Neural cell (in vitro differentiated cells): ENCODE measurements at regions not wholly inside any gene's neighbourhood (a gene's known extent, or its start where the extent isn't known, plus 50 kb on each side); places are given as distances from the start of the nearest gene placed in this dataset.

Experiments used
- H2AFZ ChIP-seq: fragments of 200-600, 300-800 bp; sonication (generic), shearing (Covaris generic); 2 replicates; pipeline ENCODE4 v1.6.0; 2014; ENCODE audit warnings: low read depth, mild to moderate bottlenecking, antibody characterized with exemption, low read length, moderate library complexity
- H3F3A ChIP-seq: fragments of 200-600 bp; shearing (Covaris generic); 2 replicates; pipeline ENCODE4 v1.6.1; 2016; ENCODE audit warnings: mild to moderate bottlenecking, moderate library complexity, mixed read lengths, antibody characterized with exemption, low read length; ENCODE audit not compliant: insufficient read depth, poor library complexity, severe bottlenecking
- H3K27ac ChIP-seq: fragments of 200-600, 300-800 bp; sonication (generic), shearing (Covaris generic); 2 replicates; pipeline ENCODE4 v1.5.1; 2014; ENCODE audit warnings: mild to moderate bottlenecking, low read length, moderate library complexity
- H3K27me3 ChIP-seq: fragments of 300-800, 200-600 bp; sonication (generic), shearing (Covaris generic); 2 replicates; pipeline ENCODE4 v1.6.0; 2014; ENCODE audit warnings: mild to moderate bottlenecking, low read depth, low read length, moderate library complexity; ENCODE audit not compliant: insufficient read depth
- H3K36me3 ChIP-seq: fragments of 300-800, 200-600 bp; sonication (generic), shearing (Covaris generic); 2 replicates; pipeline ENCODE4 v1.5.1; 2014; ENCODE audit warnings: mild to moderate bottlenecking, antibody characterized with exemption, low read length, moderate library complexity; ENCODE audit not compliant: insufficient read depth
- H3K4me2 ChIP-seq: fragments of 300-800, 200-600 bp; sonication (generic), shearing (Covaris generic); 2 replicates; pipeline ENCODE4 v1.6.0; 2014; ENCODE audit warnings: mild to moderate bottlenecking, low read length
- H3K4me3 ChIP-seq: fragments of 300-800, 200-600 bp; sonication (generic), shearing (Covaris generic); 2 replicates; pipeline ENCODE4 v1.5.1; 2014; ENCODE audit warnings: mild to moderate bottlenecking, low read length, moderate library complexity
- H3K79me2 ChIP-seq: fragments of 200-600 bp; shearing (Covaris generic); replicated peaks from 2 replicates; pipeline ENCODE4 v1.6.0; 2014; ENCODE audit warnings: mild to moderate bottlenecking, low read length, moderate library complexity; ENCODE audit not compliant: insufficient read depth
- H3K9ac ChIP-seq: fragments of 300-800, 200-600 bp; sonication (generic), shearing (Covaris generic); 2 replicates; pipeline ENCODE4 v1.6.1; 2016; ENCODE audit warnings: mild to moderate bottlenecking, low read length, mixed read lengths
- H3K9me2 ChIP-seq: fragments of 200-600 bp; shearing (Covaris generic); 2 replicates; pipeline ENCODE4 v1.6.1; 2016; ENCODE audit warnings: mild to moderate bottlenecking, low read length, mixed read lengths; ENCODE audit not compliant: insufficient read depth
- H3K9me3 ChIP-seq: fragments of 200-600, 300-800 bp; sonication (generic), shearing (Covaris generic); 2 replicates; pipeline ENCODE4 v1.6.1; 2016; ENCODE audit warnings: mild to moderate bottlenecking, mixed run types, low read length, moderate library complexity, mixed read lengths
- H4K20me1 ChIP-seq: fragments of 200-600 bp; shearing (Covaris generic); 2 replicates; pipeline ENCODE4 v1.6.1; 2016; ENCODE audit warnings: mild to moderate bottlenecking, mixed run types; ENCODE audit not compliant: insufficient read depth
- EP300 ChIP-seq: fragments of 450-650 bp; conservative IDR thresholded peaks from 2 replicates; pipeline ENCODE4 v1.6.1; 2014; ENCODE audit warnings: antibody characterized with exemption, mild to moderate bottlenecking, moderate library complexity; ENCODE audit not compliant: poor library complexity, severe bottlenecking
- EZH2 ChIP-seq: fragments of 200-600, 300-800 bp; shearing (Covaris generic), sonication (generic); IDR thresholded peaks from 2 replicates; pipeline ENCODE4 v1.6.1; 2014; ENCODE audit warnings: antibody characterized with exemption, low read length, borderline replicate concordance, mild to moderate bottlenecking; ENCODE audit not compliant: insufficient read depth, poor library complexity, severe bottlenecking
- MXI1 ChIP-seq: fragments of 450-650 bp; conservative IDR thresholded peaks from 2 replicates; pipeline ENCODE4 v1.6.1; 2014; ENCODE audit warnings: antibody characterized with exemption, mild to moderate bottlenecking; ENCODE audit not compliant: poor library complexity, severe bottlenecking
- POLR2AphosphoS5 ChIP-seq: IDR thresholded peaks from 2 replicates; pipeline ENCODE4 v1.6.1; 2012
- RAD21 ChIP-seq: fragments of 450-650 bp; conservative IDR thresholded peaks from 2 replicates; pipeline ENCODE4 v1.6.1; 2014; ENCODE audit warnings: antibody characterized with exemption, mild to moderate bottlenecking, moderate library complexity
- SMC3 ChIP-seq: fragments of 450-650 bp; conservative IDR thresholded peaks from 2 replicates; pipeline ENCODE4 v1.6.1; 2014; ENCODE audit warnings: antibody characterized with exemption, mild to moderate bottlenecking, moderate library complexity; ENCODE audit not compliant: poor library complexity
- TAF1 ChIP-seq: IDR thresholded peaks from 2 replicates; pipeline ENCODE4 v1.6.1; 2012; ENCODE audit warnings: low read depth
- TF ChIP-seq, protein P1 (sequence below): IDR thresholded peaks from 2 replicates; pipeline ENCODE4 v1.6.1; 2012; ENCODE audit warnings: borderline replicate concordance
- TF ChIP-seq, protein P2 (sequence below): fragments of 450-650 bp; IDR thresholded peaks from 2 replicates; pipeline ENCODE4 v1.5.1; 2014; ENCODE audit warnings: antibody characterized with exemption, mild to moderate bottlenecking, moderate library complexity; ENCODE audit not compliant: poor library complexity, severe bottlenecking

DNA sequence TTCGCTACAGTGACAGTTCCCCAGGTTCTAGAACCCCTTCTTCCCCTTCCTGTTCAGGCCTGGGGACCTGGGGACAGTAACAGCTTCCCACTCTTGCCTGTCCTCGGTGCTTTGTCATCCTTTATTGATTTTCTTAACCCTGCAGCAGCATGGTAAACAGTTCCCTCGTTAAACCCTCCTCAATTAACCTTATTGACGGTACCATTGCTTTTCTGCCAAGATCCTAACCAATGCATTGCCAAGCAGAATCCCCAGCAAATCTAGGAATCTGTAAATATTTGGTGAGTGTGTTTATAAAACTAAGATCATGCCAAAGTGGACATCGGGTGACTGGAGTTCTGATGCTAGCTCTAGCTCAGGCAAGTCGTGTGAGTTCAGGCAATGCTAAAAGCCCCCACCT, 99.6 kb upstream of the KAZN start:
- H3K36me3 ChIP-seq: no peaks in the 10 kb centered on the region
- H3K27ac ChIP-seq: no peak overlapping the region
- TF ChIP-seq EZH2 (no peak), MXI1 (no peak), TAF1 (no peak), POLR2AphosphoS5 (no peak), RAD21 (no peak), SMC3 (no peak), EP300 (no peak)
- TF ChIP-seq, protein P1, sequence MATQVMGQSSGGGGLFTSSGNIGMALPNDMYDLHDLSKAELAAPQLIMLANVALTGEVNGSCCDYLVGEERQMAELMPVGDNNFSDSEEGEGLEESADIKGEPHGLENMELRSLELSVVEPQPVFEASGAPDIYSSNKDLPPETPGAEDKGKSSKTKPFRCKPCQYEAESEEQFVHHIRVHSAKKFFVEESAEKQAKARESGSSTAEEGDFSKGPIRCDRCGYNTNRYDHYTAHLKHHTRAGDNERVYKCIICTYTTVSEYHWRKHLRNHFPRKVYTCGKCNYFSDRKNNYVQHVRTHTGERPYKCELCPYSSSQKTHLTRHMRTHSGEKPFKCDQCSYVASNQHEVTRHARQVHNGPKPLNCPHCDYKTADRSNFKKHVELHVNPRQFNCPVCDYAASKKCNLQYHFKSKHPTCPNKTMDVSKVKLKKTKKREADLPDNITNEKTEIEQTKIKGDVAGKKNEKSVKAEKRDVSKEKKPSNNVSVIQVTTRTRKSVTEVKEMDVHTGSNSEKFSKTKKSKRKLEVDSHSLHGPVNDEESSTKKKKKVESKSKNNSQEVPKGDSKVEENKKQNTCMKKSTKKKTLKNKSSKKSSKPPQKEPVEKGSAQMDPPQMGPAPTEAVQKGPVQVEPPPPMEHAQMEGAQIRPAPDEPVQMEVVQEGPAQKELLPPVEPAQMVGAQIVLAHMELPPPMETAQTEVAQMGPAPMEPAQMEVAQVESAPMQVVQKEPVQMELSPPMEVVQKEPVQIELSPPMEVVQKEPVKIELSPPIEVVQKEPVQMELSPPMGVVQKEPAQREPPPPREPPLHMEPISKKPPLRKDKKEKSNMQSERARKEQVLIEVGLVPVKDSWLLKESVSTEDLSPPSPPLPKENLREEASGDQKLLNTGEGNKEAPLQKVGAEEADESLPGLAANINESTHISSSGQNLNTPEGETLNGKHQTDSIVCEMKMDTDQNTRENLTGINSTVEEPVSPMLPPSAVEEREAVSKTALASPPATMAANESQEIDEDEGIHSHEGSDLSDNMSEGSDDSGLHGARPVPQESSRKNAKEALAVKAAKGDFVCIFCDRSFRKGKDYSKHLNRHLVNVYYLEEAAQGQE: no peak
- TF ChIP-seq, protein P2, sequence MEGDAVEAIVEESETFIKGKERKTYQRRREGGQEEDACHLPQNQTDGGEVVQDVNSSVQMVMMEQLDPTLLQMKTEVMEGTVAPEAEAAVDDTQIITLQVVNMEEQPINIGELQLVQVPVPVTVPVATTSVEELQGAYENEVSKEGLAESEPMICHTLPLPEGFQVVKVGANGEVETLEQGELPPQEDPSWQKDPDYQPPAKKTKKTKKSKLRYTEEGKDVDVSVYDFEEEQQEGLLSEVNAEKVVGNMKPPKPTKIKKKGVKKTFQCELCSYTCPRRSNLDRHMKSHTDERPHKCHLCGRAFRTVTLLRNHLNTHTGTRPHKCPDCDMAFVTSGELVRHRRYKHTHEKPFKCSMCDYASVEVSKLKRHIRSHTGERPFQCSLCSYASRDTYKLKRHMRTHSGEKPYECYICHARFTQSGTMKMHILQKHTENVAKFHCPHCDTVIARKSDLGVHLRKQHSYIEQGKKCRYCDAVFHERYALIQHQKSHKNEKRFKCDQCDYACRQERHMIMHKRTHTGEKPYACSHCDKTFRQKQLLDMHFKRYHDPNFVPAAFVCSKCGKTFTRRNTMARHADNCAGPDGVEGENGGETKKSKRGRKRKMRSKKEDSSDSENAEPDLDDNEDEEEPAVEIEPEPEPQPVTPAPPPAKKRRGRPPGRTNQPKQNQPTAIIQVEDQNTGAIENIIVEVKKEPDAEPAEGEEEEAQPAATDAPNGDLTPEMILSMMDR: no peak
- no peaks in the 10 kb centered on the region for H3K9me2 ChIP-seq
- H3K79me2 ChIP-seq: no peaks in the 10 kb centered on the region
- no peaks in the 10 kb centered on the region for H3K27me3 ChIP-seq
- no peaks in the 10 kb centered on the region for H4K20me1 ChIP-seq
- no peak overlapping the region for H3K4me3 ChIP-seq
- H3F3A ChIP-seq: no peaks in the 10 kb centered on the region
- H3K9ac ChIP-seq: no peak overlapping the region
- no peak overlapping the region for H2AFZ ChIP-seq
- H3K4me2 ChIP-seq: no peak overlapping the region
- H3K9me3 ChIP-seq: no peaks in the 10 kb centered on the region

DNA sequence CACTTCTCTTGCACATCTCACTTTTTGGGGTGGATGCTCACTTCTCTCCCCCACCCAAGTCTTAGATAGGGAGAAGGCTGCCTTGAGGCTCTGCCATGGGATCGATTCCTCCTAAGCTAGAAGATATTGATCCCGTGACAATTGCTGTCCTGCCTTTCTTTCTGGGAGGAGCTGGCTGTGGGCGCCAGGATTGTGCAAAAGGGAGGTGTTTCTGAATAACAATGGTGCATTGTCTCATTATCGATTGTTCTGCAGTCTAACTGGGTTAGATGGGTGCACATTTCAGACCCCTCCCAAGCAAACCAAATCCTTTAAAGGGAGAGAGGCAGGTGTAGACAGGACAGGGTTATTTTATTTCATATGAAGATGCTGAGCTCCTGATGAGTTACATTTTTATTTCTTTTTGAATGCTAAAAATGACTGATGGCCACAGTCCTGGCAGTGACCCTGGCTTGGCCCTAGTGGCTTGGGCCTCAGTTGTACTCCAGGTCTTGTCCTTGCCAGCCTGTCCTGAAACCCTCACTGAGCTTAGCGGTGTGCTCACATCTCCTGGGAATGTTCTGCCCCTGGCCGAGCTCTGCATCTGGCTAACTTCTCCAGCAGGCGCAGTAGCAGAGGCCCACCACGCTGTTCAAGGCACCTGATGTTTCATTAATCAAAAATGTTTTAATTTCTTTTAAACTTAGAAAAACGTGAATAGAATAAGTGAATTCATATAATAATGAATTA, 99.0 kb upstream of the KAZN start:
- no peak overlapping the region for H2AFZ ChIP-seq

More for the DNA sequence above, 99.0 kb upstream of the KAZN start:
- no peaks in the 10 kb centered on the region for H3F3A ChIP-seq
- no peak overlapping the region for H3K27ac ChIP-seq
- TF ChIP-seq SMC3 (no peak), EZH2 (no peak), MXI1 (no peak)
- TF ChIP-seq, protein P2: no peak
- no peaks in the 10 kb centered on the region for H3K9me2 ChIP-seq
- no peak overlapping the region for H3K4me2 ChIP-seq
- no peaks in the 10 kb centered on the region for H3K27me3 ChIP-seq
- no peaks in the 10 kb centered on the region for H3K36me3 ChIP-seq
- no peak overlapping the region for H3K9ac ChIP-seq
- no peak overlapping the region for H3K4me3 ChIP-seq
- no peaks in the 10 kb centered on the region for H3K79me2 ChIP-seq
- H4K20me1 ChIP-seq: no peaks in the 10 kb centered on the region
- H3K9me3 ChIP-seq: no peaks in the 10 kb centered on the region
